Pancreas (tissue), 10 donors: ENCODE measurements at regions not wholly inside any gene's neighbourhood (a gene's known extent, or its start where the extent isn't known, plus 50 kb on each side); places are given as distances from the start of the nearest gene placed in this dataset.
A peak's percentile ranks its signal among the peaks of the same experiment; 100 is the strongest.

Experiments
- ATAC-seq, 4 donors: fragments of 200-7000 bp; cut with Tn5 transposase; one replicate each; pipeline versions ENCODE4 v1.8.0 to v1.9.1; 2020; ENCODE audit warnings: mild to moderate bottlenecking in 4 of 4, moderate library complexity in 4 of 4
- DNase-seq, 6 donors: peaks; one replicate each; pipeline ENCODE4 v3.0.0-alpha.2; 2020
- FAIRE-seq: peaks from 2 replicates; lab custom pipeline; 2012; peaks lifted over from hg19 to GRCh38; lab: Jason Lieb, UNC
- H3K27ac ChIP-seq, 4 donors: fragments of 200-600 bp; sonication (generic); 1 replicate in 3 of 4; 2 replicates in 1 of 4; pipeline versions ENCODE4 v1.5.0 to v1.8.0; 2020
- H3K27me3 ChIP-seq, 4 donors: fragments of 200-600 bp; one replicate each; pipeline ENCODE4 v1.8.0; 2021
- H3K36me3 ChIP-seq, 3 donors: fragments of 200-600 bp; sonication (generic) in 1 of 3; one replicate each; pipeline versions ENCODE4 v1.5.0 to v1.8.0; 2020 to 2021
- H3K4me1 ChIP-seq, 3 donors: fragments of 200-600 bp; one replicate each; pipeline ENCODE4 v1.8.0; 2021
- H3K4me3 ChIP-seq, 4 donors: fragments of 200-600 bp; sonication (generic) in 2 of 4; one replicate each; pipeline versions ENCODE4 v1.5.0 to v1.8.0; 2020 to 2021
- H3K9me3 ChIP-seq, 4 donors: fragments of 200-600 bp; one replicate each; pipeline ENCODE4 v1.8.0; 2021
- CTCF ChIP-seq, 4 donors: fragments of 200-600 bp; sonication (generic) in 3 of 4; IDR thresholded peaks; one replicate each; pipeline versions ENCODE4 v1.5.0 to v1.8.0; 2021; ENCODE audit warnings: antibody characterized with exemption in 4 of 4
- WGBS, 2 donors: extraction: QIAGEN DNeasy Blood & Tissue Kit; methylation state at CpG; one replicate each; pipeline ENCODE4 v1.1.7; 2013; 5-methylcytosine and 5-hydroxymethylcytosine counted together
- intact Hi-C, 3 donors: fragments of 100-400 bp; cut with DNase I; formaldehyde crosslinking; loops; one replicate each; pipeline versions ENCODE4 v1.11.1 to v1.14.2; 2022
- donor health status: healthy with polysubstance abuse.
- donor health status: DM: no; HTN: no; CAD: no; lungs with moderate emphysema.
- donor health status: DM: no; HTN: no; CAD: no.
- donor health status: control.
- donor health status: control.
- donor health status: Bipolar disorder and iron deficiency.
- donor health status: DM: yes; HTN: yes; CAD: no.
- donor health status: DM: no; HTN: no; CAD: no.
- donor health status: DM: no; HTN: no; CAD: no.
- donor health status: DM: yes; HTN: yes; CAD: no.

DNA sequence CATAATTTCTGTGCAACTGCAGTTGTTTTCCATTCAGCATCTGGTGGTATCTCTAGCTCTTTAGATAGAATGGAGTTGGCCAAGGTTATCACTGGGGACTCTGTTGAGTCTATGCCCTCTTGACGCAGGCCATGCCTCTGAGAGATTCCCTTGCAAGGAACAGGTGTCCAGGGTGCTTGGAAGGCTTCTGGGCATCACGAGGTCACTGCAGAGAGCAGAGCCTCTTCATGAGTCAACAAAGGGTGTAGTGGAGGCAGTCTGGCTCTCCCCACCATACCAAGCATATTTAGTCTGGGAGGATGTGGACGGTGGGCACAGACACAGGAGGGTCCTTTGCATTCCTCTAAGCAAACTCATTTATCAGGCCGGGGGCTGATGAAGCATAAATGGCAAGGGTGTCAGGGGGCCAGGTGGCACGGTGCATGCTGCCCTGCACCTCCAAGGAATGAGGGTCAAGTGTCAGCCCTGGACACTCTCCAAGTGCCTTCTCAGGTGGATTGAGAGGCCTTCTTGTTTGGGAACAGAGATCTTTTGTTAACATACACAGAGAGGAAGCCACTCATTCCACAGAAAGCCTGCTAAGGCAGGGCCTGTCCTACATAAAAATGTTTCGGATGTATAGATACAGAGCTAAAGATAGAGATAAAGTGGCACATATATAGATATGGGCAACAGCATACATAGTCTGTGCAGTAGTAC is 328.6 kb downstream of the INHBA start:
- Histone ChIP-seq H3K4me3 (no peak overlapping the region), H3K4me1 (no peaks in the 10 kb centered on the region), H3K36me3 (no peaks in the 10 kb centered on the region), H3K27me3 (no peaks in the 10 kb centered on the region), H3K9me3 (no peaks in the 10 kb centered on the region), H3K27ac (no peak overlapping the region)
- WGBS, 2 donors: 39 to 47% methylated on average over 6 of the region's 6 CpGs
- no peak for TF ChIP-seq CTCF (IDR thresholded peaks at IDR 0.05)
- no peak for FAIRE-seq
- no peak for DNase-seq
- ATAC-seq: no peak
- intact Hi-C loops: no loop called here

DNA sequence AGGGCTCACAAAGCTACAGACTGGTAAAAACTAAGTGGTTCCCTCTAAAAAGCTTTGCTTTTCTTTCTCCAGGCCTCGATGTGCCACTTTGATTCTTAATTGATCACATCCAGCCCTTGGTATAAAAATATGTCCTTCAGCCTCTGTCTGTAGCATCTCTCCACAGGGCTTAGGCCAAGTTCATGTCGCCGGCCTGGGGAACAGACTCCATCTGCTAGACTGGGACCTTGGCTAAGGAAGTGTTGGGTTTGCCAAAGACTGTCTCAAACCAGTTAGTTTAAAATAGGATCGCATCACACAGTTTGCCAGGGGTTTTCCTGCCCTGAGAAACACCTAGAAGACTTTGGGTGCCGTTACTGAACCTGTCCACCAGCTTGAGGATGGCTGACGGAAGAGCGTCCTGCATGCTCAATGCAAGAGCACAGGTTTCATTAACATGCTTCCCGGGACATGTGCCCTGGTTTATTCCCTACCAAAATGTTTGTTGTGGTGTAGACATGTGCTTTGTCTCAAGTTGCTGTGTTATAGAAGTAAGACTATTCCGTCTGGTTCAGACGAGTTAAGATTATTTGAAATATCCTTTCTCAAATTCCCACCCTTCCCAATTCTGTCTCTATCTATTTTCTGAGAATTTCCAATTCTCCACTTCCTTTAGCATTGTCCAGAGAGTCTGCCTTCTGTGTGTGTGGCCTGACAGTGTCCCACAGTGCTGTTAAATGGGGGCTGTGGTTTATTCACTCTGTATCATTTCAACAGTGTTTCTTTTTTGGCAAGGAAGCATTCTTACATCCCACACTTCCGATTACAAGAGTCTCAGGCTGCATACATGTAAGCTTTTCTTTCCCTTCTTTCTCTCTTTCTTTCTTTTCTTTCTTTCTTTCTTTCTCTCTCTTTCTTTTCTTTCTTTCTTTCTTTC is 334.7 kb downstream of the INHBA start:
- intact Hi-C loops: no loop called here
- WGBS, 2 donors: 66 to 78% methylated on average over 11 of the region's 11 CpGs
- TF ChIP-seq CTCF (IDR thresholded peaks at IDR 0.05): no peak
- DNase-seq (no peak), ATAC-seq (peak in 1 of 4 donors; percentile 67), FAIRE-seq (no peak)
- Histone ChIP-seq H3K27me3 (no peaks in the 10 kb centered on the region), H3K4me3 (no peak overlapping the region), H3K4me1 (no peaks in the 10 kb centered on the region), H3K9me3 (no peaks in the 10 kb centered on the region), H3K27ac (no peak overlapping the region), H3K36me3 (no peaks in the 10 kb centered on the region)

GRCh38 chr7:41351091-41351490 is 351.8 kb downstream of the INHBA start:
- H3K36me3 ChIP-seq: no peaks in the 10 kb centered on the region
- no peaks in the 10 kb centered on the region for H3K27me3 ChIP-seq
- H3K27ac ChIP-seq: no peak overlapping the region
- no peak for FAIRE-seq
- H3K9me3 ChIP-seq: no peaks in the 10 kb centered on the region
- H3K4me1 ChIP-seq: no peaks in the 10 kb centered on the region
- intact Hi-C loops: no loop called here
- DNase-seq: no peak
- WGBS, 2 donors: 11 to 23% methylated on average over 1 of the region's 1 CpG
- H3K4me3 ChIP-seq: no peak overlapping the region
- ATAC-seq: no peak
- TF ChIP-seq CTCF (IDR thresholded peaks at IDR 0.05): no peak

DNA sequence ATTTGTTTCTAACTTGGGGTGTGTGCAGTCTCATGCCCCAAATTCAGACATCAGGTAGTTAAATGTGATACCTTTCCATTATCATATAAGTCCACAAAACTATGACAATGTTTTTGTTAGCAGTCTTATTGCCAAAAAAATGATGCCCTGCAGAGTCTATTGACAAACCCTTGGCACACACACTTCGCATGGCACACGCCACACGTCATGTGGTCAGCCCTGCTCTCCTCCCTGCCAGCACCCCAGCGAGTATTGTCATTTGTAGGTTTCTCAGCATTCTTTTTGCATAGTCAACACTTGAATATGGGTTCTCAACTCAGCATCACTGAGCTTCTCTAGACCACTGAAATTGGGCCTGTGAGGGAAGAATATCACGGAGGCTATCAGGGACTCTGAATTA is 356.0 kb downstream of the INHBA start:
- no peak overlapping the region for H3K4me3 ChIP-seq
- no peak for TF ChIP-seq CTCF (IDR thresholded peaks at IDR 0.05)
- no peaks in the 10 kb centered on the region for H3K9me3 ChIP-seq
- no peak for FAIRE-seq
- no peaks in the 10 kb centered on the region for H3K27me3 ChIP-seq
- no peak for ATAC-seq
- no peaks in the 10 kb centered on the region for H3K36me3 ChIP-seq
- 57 to 66% methylated on average over 5 of the region's 5 CpGs for WGBS, 2 donors
- H3K4me1 ChIP-seq: no peaks in the 10 kb centered on the region
- intact Hi-C loops: no loop called here
- DNase-seq: no peak
- H3K27ac ChIP-seq: no peak overlapping the region
